ENCODE measurements at regions not wholly inside any gene's neighbourhood (a gene's known extent, or its start where the extent isn't known, plus 50 kb on each side); places are given as distances from the start of the nearest gene placed in this dataset.

DNA sequence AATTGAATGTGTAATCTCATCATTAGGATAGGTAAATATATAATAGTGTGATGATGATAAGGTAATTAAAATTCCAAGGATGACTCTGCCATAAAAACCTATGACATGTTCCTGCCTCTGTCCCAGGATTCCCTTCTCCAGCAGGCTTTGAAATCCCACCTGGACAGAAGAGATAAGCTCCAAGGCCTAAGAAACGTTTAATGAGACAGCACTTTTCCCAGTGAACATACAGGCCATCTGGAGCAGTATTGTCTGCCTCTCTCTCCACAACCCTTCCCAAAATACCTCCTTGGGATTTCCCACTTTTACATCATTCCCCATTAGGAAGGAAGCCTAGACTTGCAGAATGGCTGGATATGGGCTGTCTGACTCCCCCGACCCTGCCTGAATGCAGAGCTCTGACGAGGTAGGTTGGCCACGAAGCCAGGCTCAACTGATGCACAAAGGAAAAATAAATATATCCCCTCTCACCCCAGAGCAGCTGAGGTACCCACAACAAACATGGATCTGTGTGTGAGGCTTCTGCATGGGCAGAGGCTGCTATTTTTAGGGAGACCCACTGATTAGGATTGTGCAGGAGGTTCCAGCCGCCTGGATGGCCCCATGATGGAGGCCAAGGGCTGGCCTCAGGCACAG is 71.0 kb downstream of the TMPRSS5 start:
- H3K9me3 Mint-ChIP-seq: no peaks in the 10 kb centered on the region
- H3K36me3 Mint-ChIP-seq (ENCODE audit: insufficient read depth in 2 of 2): no peaks in the 10 kb centered on the region
- no peak overlapping the region for H3K4me3 Mint-ChIP-seq
- no peaks in the 10 kb centered on the region for H3K4me1 Mint-ChIP-seq (ENCODE audit: low read depth)
- H3K27me3 Mint-ChIP-seq (ENCODE audit: low read depth): peaks cover 50% of the 10 kb centered on the region
- no peak overlapping the region for H3K27ac Mint-ChIP-seq
- DNase-seq (no peak), ATAC-seq (replicated peaks in 1 of 2) (no peak)

DNA sequence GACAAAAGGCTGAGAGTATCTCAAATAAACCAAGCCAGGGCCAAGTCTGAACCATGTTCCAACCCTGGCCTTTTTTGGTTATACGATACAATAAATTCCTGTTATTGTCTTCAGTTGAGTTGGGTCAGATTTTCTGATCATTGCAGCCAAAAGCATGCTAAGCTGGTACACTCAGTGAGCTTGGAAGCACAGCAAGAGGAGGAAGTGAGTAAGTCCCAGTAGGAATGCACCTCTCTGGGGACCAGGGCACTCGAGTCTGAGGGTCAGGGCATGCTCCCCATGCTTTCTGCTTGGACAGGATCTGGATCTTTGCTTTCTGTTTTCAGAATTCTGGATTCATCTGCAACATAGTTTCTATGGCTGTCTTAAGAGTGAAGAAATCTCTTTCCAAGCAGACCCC is 73.1 kb downstream of the TMPRSS5 start:
- H3K4me3 Mint-ChIP-seq: no peak overlapping the region
- DNase-seq (no peak), ATAC-seq (replicated peaks in 1 of 2) (no peak)
- no peaks in the 10 kb centered on the region for H3K36me3 Mint-ChIP-seq (ENCODE audit: insufficient read depth in 2 of 2)
- H3K27ac Mint-ChIP-seq: no peak overlapping the region
- no peaks in the 10 kb centered on the region for H3K4me1 Mint-ChIP-seq (ENCODE audit: low read depth)
- H3K9me3 Mint-ChIP-seq: no peaks in the 10 kb centered on the region
- peaks cover 44% of the 10 kb centered on the region for H3K27me3 Mint-ChIP-seq (ENCODE audit: low read depth)

DNA sequence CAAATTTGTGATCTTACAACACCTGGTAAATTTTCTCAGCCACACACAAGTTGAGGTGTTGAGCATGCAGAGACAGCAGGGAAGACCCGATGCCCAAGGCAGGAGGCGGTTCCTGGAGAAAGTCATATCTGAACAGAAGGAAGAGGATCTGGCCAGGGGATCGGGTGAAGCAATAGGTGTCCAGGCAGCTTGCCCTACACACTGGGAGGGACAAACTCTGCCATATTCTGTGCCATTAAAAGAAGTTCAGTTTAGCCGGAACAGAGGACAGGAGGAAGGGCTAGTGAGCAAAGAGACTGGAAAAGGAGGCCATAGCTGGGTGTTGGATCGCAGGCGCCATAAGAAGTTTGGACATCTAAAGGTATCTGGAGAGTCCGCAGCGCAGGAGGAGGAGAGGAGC is 76.5 kb downstream of the TMPRSS5 start:
- Mint-ChIP-seq H3K9me3 (peaks cover 0 to 2% of the 10 kb centered on the region in 2 donors), H3K4me3 (no peak overlapping the region), H3K27ac (no peak overlapping the region), H3K4me1 (ENCODE audit: low read depth) (no peaks in the 10 kb centered on the region), H3K36me3 (ENCODE audit: insufficient read depth in 2 of 2) (no peaks in the 10 kb centered on the region), H3K27me3 (ENCODE audit: low read depth) (peaks cover 43% of the 10 kb centered on the region)
- DNase-seq: no peak
- no peak for ATAC-seq (replicated peaks in 1 of 2)

DNA sequence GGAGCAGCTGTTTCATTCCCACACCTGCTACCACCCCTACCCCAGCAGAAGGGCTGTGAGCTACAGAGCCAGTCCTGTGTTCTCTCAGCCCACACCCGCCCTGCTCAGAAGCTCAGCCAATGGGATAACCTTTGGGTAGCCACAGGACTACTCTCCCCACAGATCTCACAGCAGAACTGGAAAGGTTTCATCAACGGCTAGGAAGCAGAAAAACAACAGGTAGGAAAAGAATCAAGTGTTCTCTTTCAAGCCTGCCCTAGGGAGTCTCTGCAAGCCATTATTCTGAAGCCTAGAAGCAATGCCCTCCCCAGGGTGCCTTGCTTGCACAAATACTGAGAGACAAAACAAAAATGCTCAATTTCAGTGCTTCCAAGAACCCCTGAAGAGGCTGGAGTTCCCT is 77.2 kb downstream of the TMPRSS5 start:
- Mint-ChIP-seq H3K27ac (no peak overlapping the region), H3K27me3 (ENCODE audit: low read depth) (peaks cover 46% of the 10 kb centered on the region), H3K9me3 (peaks cover 0 to 2% of the 10 kb centered on the region in 2 donors), H3K4me3 (no peak overlapping the region), H3K4me1 (ENCODE audit: low read depth) (no peaks in the 10 kb centered on the region), H3K36me3 (ENCODE audit: insufficient read depth in 2 of 2) (no peaks in the 10 kb centered on the region)
- ATAC-seq (replicated peaks in 1 of 2) (no peak), DNase-seq (no peak)

DNA sequence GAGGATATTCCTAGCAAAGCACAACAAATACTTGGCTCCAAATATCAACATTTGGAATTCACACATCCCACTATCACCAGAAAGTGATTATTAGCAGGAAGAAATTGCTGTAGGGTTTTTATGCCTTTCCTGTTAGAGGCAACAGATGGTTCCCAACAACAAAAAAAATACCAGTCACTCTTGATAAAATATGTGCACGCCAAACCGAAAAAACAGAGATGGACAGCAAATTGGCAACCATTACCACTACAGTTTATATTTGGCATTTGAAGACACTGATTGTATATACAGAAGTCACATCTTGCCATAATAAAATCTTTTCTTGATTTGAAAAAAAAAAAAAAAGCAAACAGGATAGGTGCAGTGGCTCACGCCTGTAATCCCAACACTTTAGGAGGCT is 78.2 kb downstream of the TMPRSS5 start:
- ATAC-seq (replicated peaks in 1 of 2): no peak
- H3K4me3 Mint-ChIP-seq: no peak overlapping the region
- H3K9me3 Mint-ChIP-seq: peaks cover 0 to 2% of the 10 kb centered on the region in 2 donors
- H3K27ac Mint-ChIP-seq: no peak overlapping the region
- H3K36me3 Mint-ChIP-seq (ENCODE audit: insufficient read depth in 2 of 2): no peaks in the 10 kb centered on the region
- H3K4me1 Mint-ChIP-seq (ENCODE audit: low read depth): no peaks in the 10 kb centered on the region
- H3K27me3 Mint-ChIP-seq (ENCODE audit: low read depth): peaks cover 53% of the 10 kb centered on the region
- DNase-seq: no peak

DNA sequence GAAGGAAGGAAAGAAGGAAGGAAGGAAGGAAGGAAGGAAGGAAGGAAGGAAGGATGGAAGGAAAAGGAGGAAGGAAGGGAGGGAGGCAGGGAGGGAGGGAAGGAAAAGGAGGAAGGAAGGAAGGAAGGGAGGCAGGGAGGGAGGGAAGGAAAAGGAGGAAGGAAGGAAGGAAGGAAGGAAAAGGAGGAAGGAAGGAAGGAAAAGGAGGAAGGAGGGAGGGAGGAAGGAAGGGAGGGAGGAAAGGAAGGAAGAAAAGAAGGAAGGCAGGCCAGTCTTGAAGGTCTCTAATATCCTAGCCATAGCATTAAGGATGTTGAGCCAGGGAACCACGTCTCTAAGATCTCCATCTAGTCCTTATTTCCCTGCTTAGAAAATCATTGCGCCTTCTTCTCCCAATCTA is 78.8 kb downstream of the TMPRSS5 start:
- H3K27me3 Mint-ChIP-seq (ENCODE audit: low read depth): peaks cover 53% of the 10 kb centered on the region
- ATAC-seq (replicated peaks in 1 of 2) (no peak), DNase-seq (no peak)
- no peak overlapping the region for H3K4me3 Mint-ChIP-seq
- H3K9me3 Mint-ChIP-seq: peaks cover 0 to 3% of the 10 kb centered on the region in 2 donors
- H3K27ac Mint-ChIP-seq: no peak overlapping the region
- no peaks in the 10 kb centered on the region for H3K36me3 Mint-ChIP-seq (ENCODE audit: insufficient read depth in 2 of 2)
- H3K4me1 Mint-ChIP-seq (ENCODE audit: low read depth): no peaks in the 10 kb centered on the region

DNA sequence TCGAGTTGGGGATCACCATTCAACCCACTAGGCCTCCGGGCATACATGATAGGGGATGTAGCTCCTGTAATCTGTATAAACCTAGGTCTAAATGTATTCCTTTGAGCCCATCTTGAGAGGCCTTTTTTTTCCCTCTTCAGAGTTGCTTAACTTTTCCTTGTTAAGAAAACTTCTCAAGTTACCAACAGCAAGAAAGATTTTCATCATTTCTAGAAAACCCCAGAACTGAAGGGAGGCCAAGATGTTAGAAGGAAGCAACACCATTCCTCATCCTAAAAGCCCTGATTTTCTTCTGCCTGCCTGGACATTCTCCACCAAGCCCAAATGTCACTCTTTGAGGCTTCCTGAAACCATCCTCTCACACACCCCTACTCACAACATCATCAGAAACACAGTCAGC is 79.4 kb downstream of the TMPRSS5 start:
- H3K4me1 Mint-ChIP-seq (ENCODE audit: low read depth): no peaks in the 10 kb centered on the region
- DNase-seq: no peak
- H3K4me3 Mint-ChIP-seq: no peak overlapping the region
- ATAC-seq (replicated peaks in 1 of 2): no peak
- peaks cover 0 to 5% of the 10 kb centered on the region in 2 donors for H3K9me3 Mint-ChIP-seq
- H3K27ac Mint-ChIP-seq: no peak overlapping the region
- H3K36me3 Mint-ChIP-seq (ENCODE audit: insufficient read depth in 2 of 2): no peaks in the 10 kb centered on the region
- H3K27me3 Mint-ChIP-seq (ENCODE audit: low read depth): peaks cover 52% of the 10 kb centered on the region

DNA sequence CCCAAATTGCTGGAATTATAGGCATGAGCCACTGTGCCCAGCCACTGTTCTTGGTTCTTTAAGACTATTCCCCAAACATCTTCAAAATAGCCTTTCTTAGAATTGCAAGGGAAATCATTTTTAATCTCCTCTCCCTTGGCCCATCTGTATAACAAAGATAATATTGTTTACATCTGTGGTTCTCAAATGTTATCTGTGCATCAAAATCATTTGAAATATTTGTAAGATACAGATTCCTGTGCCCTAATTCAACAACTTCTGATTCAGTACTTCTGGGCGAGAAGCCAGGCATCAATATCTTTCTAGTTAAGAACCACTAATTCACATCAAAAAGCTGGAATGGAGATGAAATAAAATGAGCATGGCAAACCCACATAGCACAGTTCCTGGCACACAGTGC is 83.0 kb downstream of the TMPRSS5 start:
- peaks cover 0 to 10% of the 10 kb centered on the region in 2 donors for H3K9me3 Mint-ChIP-seq
- peaks cover 2 to 4% of the 10 kb centered on the region in 2 donors for H3K36me3 Mint-ChIP-seq (ENCODE audit: insufficient read depth in 2 of 2)
- H3K4me1 Mint-ChIP-seq (ENCODE audit: low read depth): no peaks in the 10 kb centered on the region
- peaks cover 36% of the 10 kb centered on the region for H3K27me3 Mint-ChIP-seq (ENCODE audit: low read depth)
- ATAC-seq (replicated peaks in 1 of 2) (no peak), DNase-seq (no peak)
- H3K4me3 Mint-ChIP-seq: no peak overlapping the region
- H3K27ac Mint-ChIP-seq: no peak overlapping the region

DNA sequence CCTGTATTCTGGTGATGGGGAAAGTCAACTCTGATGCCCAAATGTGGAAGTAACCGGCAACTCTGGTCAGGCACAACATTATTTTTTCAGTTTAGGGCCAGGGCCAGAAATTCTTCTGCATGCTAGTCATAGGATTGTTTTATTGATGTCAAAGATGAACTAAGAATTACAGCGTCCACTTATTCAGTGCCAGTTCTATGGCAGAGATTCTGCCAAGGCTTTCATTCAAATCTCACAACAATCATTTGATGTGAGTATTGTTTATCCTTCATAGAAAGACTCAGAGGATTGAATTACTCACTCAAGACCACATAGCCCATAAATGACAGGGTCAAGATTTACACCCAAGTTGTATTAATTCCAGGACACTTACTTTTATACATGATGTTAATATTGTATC is 87.7 kb downstream of the TMPRSS5 start:
- H3K36me3 Mint-ChIP-seq (ENCODE audit: insufficient read depth in 2 of 2): peaks cover 2 to 4% of the 10 kb centered on the region in 2 donors
- H3K27me3 Mint-ChIP-seq (ENCODE audit: low read depth): peaks cover 27% of the 10 kb centered on the region
- H3K27ac Mint-ChIP-seq: no peak overlapping the region
- no peak overlapping the region for H3K4me3 Mint-ChIP-seq
- no peak for DNase-seq
- ATAC-seq (replicated peaks in 1 of 2): no peak
- peaks cover 0 to 8% of the 10 kb centered on the region in 2 donors for H3K9me3 Mint-ChIP-seq
- H3K4me1 Mint-ChIP-seq (ENCODE audit: low read depth): no peaks in the 10 kb centered on the region

DNA sequence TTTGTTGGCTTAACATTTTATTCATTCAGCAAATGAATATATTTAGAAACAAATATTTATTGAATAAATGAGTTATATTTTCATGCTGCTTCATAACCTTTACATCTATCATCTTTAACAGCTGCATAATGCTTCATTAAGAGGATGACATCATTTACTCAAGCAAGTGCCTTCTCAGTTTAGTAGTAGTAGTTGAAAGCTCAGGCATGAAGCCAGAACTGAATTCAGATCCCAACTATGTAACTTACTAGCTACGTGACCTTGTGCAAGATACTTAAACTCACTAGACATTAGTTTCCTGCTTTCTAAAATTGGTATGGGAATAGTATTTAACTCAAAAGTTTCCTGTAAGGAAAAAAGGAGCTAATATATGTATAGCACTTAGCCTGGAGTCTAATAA is 90.3 kb downstream of the TMPRSS5 start:
- ATAC-seq (replicated peaks in 1 of 2): no peak
- Mint-ChIP-seq H3K9me3 (peaks cover 0 to 5% of the 10 kb centered on the region in 2 donors), H3K36me3 (ENCODE audit: insufficient read depth in 2 of 2) (peaks cover 2 to 4% of the 10 kb centered on the region in 2 donors), H3K4me1 (ENCODE audit: low read depth) (no peaks in the 10 kb centered on the region), H3K27me3 (ENCODE audit: low read depth) (peaks cover 17% of the 10 kb centered on the region), H3K4me3 (no peak overlapping the region), H3K27ac (no peak overlapping the region)
- no peak for DNase-seq

DNA sequence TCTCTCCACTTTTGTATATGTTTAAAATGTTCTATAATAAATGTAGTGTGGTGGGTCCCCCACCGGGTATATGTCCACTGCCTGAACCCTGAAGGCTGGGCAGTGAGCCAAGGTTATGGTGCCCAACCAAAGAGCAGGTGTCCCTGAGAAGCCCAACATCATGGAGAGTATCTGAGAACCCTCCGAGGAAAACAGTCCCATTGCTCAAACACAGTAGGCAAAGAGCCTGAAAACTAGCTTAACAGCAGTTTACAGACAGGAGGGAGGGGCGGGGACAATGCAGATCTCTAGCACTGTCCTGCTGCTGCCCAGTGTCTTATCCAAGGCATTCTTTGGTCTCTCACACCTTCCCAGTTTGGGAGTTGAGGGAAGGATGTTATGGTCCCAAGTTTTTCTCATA is 91.0 kb downstream of the TMPRSS5 start:
- ATAC-seq (replicated peaks in 1 of 2): no peak

DNA sequence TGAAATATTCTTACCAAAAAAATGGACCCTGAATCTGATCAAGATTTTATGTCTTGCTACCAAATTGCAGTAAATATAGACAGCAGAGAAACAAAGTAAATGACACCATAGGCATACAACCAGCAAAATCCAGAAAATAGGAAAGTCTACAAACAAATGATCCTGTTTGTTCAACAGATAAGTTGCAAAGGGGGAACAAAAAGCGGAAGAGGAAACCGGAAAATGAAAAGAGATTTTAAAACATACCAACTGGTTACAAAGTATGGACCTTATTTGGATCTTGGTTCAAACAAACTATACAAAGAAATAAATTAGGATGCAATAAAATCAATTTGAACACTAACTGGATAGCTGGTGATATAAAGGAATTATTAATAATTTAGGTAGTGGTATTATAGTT is 92.0 kb downstream of the TMPRSS5 start:
- Mint-ChIP-seq H3K9me3 (peaks cover 0 to 2% of the 10 kb centered on the region in 2 donors), H3K36me3 (ENCODE audit: insufficient read depth in 2 of 2) (no peaks in the 10 kb centered on the region), H3K4me3 (no peak overlapping the region), H3K27me3 (ENCODE audit: low read depth) (peaks cover 11% of the 10 kb centered on the region), H3K4me1 (ENCODE audit: low read depth) (no peaks in the 10 kb centered on the region), H3K27ac (no peak overlapping the region)
- DNase-seq (no peak), ATAC-seq (replicated peaks in 1 of 2) (no peak)

More for the DNA sequence above, 91.0 kb downstream of the TMPRSS5 start:
- Mint-ChIP-seq H3K27me3 (ENCODE audit: low read depth) (peaks cover 17% of the 10 kb centered on the region), H3K9me3 (peaks cover 0 to 5% of the 10 kb centered on the region in 2 donors), H3K4me1 (ENCODE audit: low read depth) (no peaks in the 10 kb centered on the region), H3K36me3 (ENCODE audit: insufficient read depth in 2 of 2) (peaks cover 2 to 4% of the 10 kb centered on the region in 2 donors), H3K27ac (no peak overlapping the region), H3K4me3 (no peak overlapping the region)
- DNase-seq: no peak

DNA sequence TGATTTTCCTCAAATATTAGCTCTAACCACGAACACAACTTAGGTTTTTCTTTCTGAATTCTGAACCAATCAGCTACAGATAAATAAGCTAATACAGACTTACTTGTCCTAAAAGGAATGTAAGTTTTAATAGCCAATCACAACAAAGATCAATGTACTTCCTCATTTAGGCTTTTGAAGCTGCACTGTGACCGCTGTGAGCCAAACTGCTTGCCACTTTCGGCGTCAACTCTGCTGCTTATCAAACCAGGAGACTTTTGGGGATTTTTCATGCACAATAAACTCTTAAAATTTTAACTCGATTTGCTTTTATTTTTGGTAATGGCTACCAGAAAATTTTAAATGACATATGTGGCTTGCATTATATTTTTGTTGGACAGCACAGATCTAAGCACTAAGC is 92.5 kb downstream of the TMPRSS5 start:
- Mint-ChIP-seq H3K36me3 (ENCODE audit: insufficient read depth in 2 of 2) (no peaks in the 10 kb centered on the region), H3K9me3 (no peaks in the 10 kb centered on the region), H3K27me3 (ENCODE audit: low read depth) (peaks cover 6% of the 10 kb centered on the region), H3K27ac (no peak overlapping the region), H3K4me3 (no peak overlapping the region), H3K4me1 (ENCODE audit: low read depth) (no peaks in the 10 kb centered on the region)
- ATAC-seq (replicated peaks in 1 of 2) (no peak), DNase-seq (no peak)

DNA sequence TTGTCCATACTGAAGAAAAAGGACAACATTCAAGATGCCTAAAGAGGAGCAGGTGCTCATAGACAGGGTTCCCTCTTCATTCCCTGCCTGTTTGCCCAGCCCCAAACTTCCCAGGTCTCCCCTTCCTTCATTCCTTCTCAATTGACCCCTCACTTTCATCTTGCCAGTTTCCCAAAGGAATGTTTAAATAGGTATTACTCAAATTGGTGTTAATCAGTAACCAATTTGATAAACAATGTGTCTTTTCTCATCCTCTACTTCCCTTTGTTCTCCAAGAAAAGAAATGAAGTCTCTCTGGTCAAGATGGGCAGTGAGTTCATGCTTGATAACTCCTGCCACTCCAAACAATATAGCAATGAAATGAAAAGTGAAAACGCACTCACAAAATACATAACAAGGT is 101.9 kb downstream of the TMPRSS5 start:
- H3K9me3 Mint-ChIP-seq: peaks cover 6 to 8% of the 10 kb centered on the region in 2 donors
- DNase-seq: no peak
- H3K27me3 Mint-ChIP-seq (ENCODE audit: low read depth): peaks cover 47% of the 10 kb centered on the region
- no peaks in the 10 kb centered on the region for H3K4me1 Mint-ChIP-seq (ENCODE audit: low read depth)
- no peaks in the 10 kb centered on the region for H3K36me3 Mint-ChIP-seq (ENCODE audit: insufficient read depth in 2 of 2)
- no peak for ATAC-seq (replicated peaks in 1 of 2)
- no peak overlapping the region for H3K27ac Mint-ChIP-seq
- no peak overlapping the region for H3K4me3 Mint-ChIP-seq

Measured in activated T-cell treated with anti-CD3 and anti-CD28 coated beads, Interleukin-2, amount 50 U/mL, for 72 hours (primary cell).